ENCODE measurements at regions not wholly inside any gene's neighbourhood (a gene's known extent, or its start where the extent isn't known, plus 50 kb on each side); places are given as distances from the start of the nearest gene placed in this dataset.

GRCh38 chrX:9087271-9088040 is 53.5 kb upstream of the FAM9B start:
- no peaks in the 10 kb centered on the region for H3K27me3 ChIP-seq (ENCODE audit: control insufficient read depth in 1 of 2, insufficient read depth in 2 of 2, low read length in 2 of 2)
- no peak overlapping the region for H3K9ac ChIP-seq (ENCODE audit: low read length)

GRCh38 chrX:9088896-9089295 is 55.0 kb upstream of the FAM9B start:
- Histone ChIP-seq H3K27ac (ENCODE audit: low read depth, low read length) (no peak overlapping the region), H3K4me1 (ENCODE audit: insufficient read depth, low read length) (no peaks in the 10 kb centered on the region), H3K9ac (ENCODE audit: low read length) (no peak overlapping the region), H3K27me3 (ENCODE audit: control insufficient read depth in 1 of 2, insufficient read depth in 2 of 2, low read length in 2 of 2) (no peaks in the 10 kb centered on the region), H3K36me3 (ENCODE audit: insufficient read depth, low read length) (no peaks in the 10 kb centered on the region), H3K4me3 (ENCODE audit: low read depth in 1 of 2, low read length in 2 of 2) (no peak overlapping the region), H3K9me3 (ENCODE audit: low read length) (no peaks in the 10 kb centered on the region)

More at GRCh38 chrX:9087271-9088040, 53.5 kb upstream of the FAM9B start:
- no peak overlapping the region for H3K27ac ChIP-seq (ENCODE audit: low read depth, low read length)
- H3K4me1 ChIP-seq (ENCODE audit: insufficient read depth, low read length) = no peaks in the 10 kb centered on the region
- H3K9me3 ChIP-seq (ENCODE audit: low read length) = no peaks in the 10 kb centered on the region
- H3K36me3 ChIP-seq (ENCODE audit: insufficient read depth, low read length) = no peaks in the 10 kb centered on the region
- no peak overlapping the region for H3K4me3 ChIP-seq (ENCODE audit: low read depth in 1 of 2, low read length in 2 of 2)

DNA sequence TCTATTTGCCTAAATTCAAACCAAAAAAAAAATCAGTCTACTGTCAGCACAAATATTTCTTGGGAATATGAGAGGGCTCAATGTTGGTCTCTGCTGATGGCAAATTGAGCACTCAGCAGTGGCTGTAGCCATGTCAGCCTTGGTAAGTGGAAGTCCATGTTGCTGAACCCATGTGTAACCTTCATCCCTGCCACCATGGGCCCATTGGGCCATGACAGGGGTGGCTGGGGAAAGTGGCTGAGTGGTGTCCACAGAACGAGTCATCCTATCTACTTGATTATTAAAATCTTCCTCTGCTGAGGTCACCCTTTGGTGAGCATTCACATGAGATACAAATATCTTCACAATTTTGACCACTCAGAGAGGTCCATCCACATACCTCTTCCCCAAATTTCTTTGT is 56.8 kb upstream of the FAM9B start:
- no peaks in the 10 kb centered on the region for H3K27me3 ChIP-seq (ENCODE audit: control insufficient read depth in 1 of 2, insufficient read depth in 2 of 2, low read length in 2 of 2)
- no peaks in the 10 kb centered on the region for H3K36me3 ChIP-seq (ENCODE audit: insufficient read depth, low read length)
- H3K9ac ChIP-seq (ENCODE audit: low read length) = no peak overlapping the region
- H3K4me3 ChIP-seq (ENCODE audit: low read depth in 1 of 2, low read length in 2 of 2) = no peak overlapping the region
- H3K9me3 ChIP-seq (ENCODE audit: low read length) = no peaks in the 10 kb centered on the region
- no peaks in the 10 kb centered on the region for H3K4me1 ChIP-seq (ENCODE audit: insufficient read depth, low read length)
- no peak overlapping the region for H3K27ac ChIP-seq (ENCODE audit: low read depth, low read length)

GRCh38 chrX:9091258-9091657 is 57.3 kb upstream of the FAM9B start:
- Histone ChIP-seq H3K9ac (ENCODE audit: low read length) (no peak overlapping the region), H3K4me1 (ENCODE audit: insufficient read depth, low read length) (no peaks in the 10 kb centered on the region), H3K36me3 (ENCODE audit: insufficient read depth, low read length) (no peaks in the 10 kb centered on the region), H3K27me3 (ENCODE audit: control insufficient read depth in 1 of 2, insufficient read depth in 2 of 2, low read length in 2 of 2) (no peaks in the 10 kb centered on the region), H3K9me3 (ENCODE audit: low read length) (no peaks in the 10 kb centered on the region), H3K4me3 (ENCODE audit: low read depth in 1 of 2, low read length in 2 of 2) (no peak overlapping the region), H3K27ac (ENCODE audit: low read depth, low read length) (no peak overlapping the region)

- no peak overlapping the region for H3K9ac ChIP-seq (ENCODE audit: low read length)
- H3K9me3 ChIP-seq (ENCODE audit: low read length) = no peaks in the 10 kb centered on the region
- no peak overlapping the region for H3K4me3 ChIP-seq (ENCODE audit: low read depth in 1 of 2, low read length in 2 of 2)
- H3K36me3 ChIP-seq (ENCODE audit: insufficient read depth, low read length) = no peaks in the 10 kb centered on the region
- peaks cover 2% of the 10 kb centered on the region for H3K4me1 ChIP-seq (ENCODE audit: insufficient read depth, low read length)
- no peak overlapping the region for H3K27ac ChIP-seq (ENCODE audit: low read depth, low read length)
- no peaks in the 10 kb centered on the region for H3K27me3 ChIP-seq (ENCODE audit: control insufficient read depth in 1 of 2, insufficient read depth in 2 of 2, low read length in 2 of 2)
Observed at GRCh38 chrX:9102956-9103355, 69.0 kb upstream of the FAM9B start.

GRCh38 chrX:9108054-9108453 is 74.1 kb upstream of the FAM9B start:
- H3K36me3 ChIP-seq (ENCODE audit: insufficient read depth, low read length) = no peaks in the 10 kb centered on the region
- peaks cover 4% of the 10 kb centered on the region for H3K4me1 ChIP-seq (ENCODE audit: insufficient read depth, low read length)
- no peaks in the 10 kb centered on the region for H3K27me3 ChIP-seq (ENCODE audit: control insufficient read depth in 1 of 2, insufficient read depth in 2 of 2, low read length in 2 of 2)
- H3K9ac ChIP-seq (ENCODE audit: low read length) = no peak overlapping the region
- H3K4me3 ChIP-seq (ENCODE audit: low read depth in 1 of 2, low read length in 2 of 2) = no peak overlapping the region
- no peak overlapping the region for H3K27ac ChIP-seq (ENCODE audit: low read depth, low read length)
- H3K9me3 ChIP-seq (ENCODE audit: low read length) = no peaks in the 10 kb centered on the region

DNA sequence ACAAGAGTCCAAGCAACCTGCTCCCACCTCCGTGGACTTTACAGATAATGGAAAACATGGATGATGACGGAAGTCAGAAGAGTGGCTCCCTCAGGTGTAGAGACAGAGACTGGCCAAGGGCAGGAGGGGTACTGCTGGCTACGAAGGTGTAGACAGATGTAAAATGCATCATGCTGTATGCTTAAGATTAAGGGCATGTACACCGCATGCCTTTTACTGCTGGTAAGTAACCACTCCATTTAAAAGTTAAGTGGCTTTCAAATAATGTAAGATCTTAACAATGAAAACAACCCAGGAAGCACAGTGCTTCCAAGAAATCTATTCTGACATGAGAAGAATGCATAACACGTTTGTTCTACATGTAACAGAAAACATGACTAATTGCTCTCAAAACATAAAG is 76.9 kb upstream of the FAM9B start:
- H3K27me3 ChIP-seq (ENCODE audit: control insufficient read depth in 1 of 2, insufficient read depth in 2 of 2, low read length in 2 of 2) = no peaks in the 10 kb centered on the region

GRCh38 chrX:9114245-9114644 is 80.3 kb upstream of the FAM9B start:
- no peaks in the 10 kb centered on the region for H3K36me3 ChIP-seq (ENCODE audit: insufficient read depth, low read length)
- H3K9me3 ChIP-seq (ENCODE audit: low read length) = no peaks in the 10 kb centered on the region
- no peak overlapping the region for H3K4me3 ChIP-seq (ENCODE audit: low read depth in 1 of 2, low read length in 2 of 2)
- H3K4me1 ChIP-seq (ENCODE audit: insufficient read depth, low read length) = no peaks in the 10 kb centered on the region
- H3K27me3 ChIP-seq (ENCODE audit: control insufficient read depth in 1 of 2, insufficient read depth in 2 of 2, low read length in 2 of 2) = no peaks in the 10 kb centered on the region
- H3K27ac ChIP-seq (ENCODE audit: low read depth, low read length) = no peak overlapping the region
- H3K9ac ChIP-seq (ENCODE audit: low read length) = no peak overlapping the region

More for the DNA sequence above, 76.9 kb upstream of the FAM9B start:
- Histone ChIP-seq H3K36me3 (ENCODE audit: insufficient read depth, low read length) (no peaks in the 10 kb centered on the region), H3K4me1 (ENCODE audit: insufficient read depth, low read length) (peaks cover 4% of the 10 kb centered on the region), H3K4me3 (ENCODE audit: low read depth in 1 of 2, low read length in 2 of 2) (no peak overlapping the region), H3K9ac (ENCODE audit: low read length) (no peak overlapping the region), H3K27ac (ENCODE audit: low read depth, low read length) (no peak overlapping the region), H3K9me3 (ENCODE audit: low read length) (no peaks in the 10 kb centered on the region)

- H3K4me3 ChIP-seq (ENCODE audit: low read depth in 1 of 2, low read length in 2 of 2) = no peak overlapping the region
- H3K9ac ChIP-seq (ENCODE audit: low read length) = no peak overlapping the region
- H3K27me3 ChIP-seq (ENCODE audit: control insufficient read depth in 1 of 2, insufficient read depth in 2 of 2, low read length in 2 of 2) = no peaks in the 10 kb centered on the region
- no peaks in the 10 kb centered on the region for H3K4me1 ChIP-seq (ENCODE audit: insufficient read depth, low read length)
- H3K27ac ChIP-seq (ENCODE audit: low read depth, low read length) = no peak overlapping the region
- no peaks in the 10 kb centered on the region for H3K36me3 ChIP-seq (ENCODE audit: insufficient read depth, low read length)
- H3K9me3 ChIP-seq (ENCODE audit: low read length) = no peaks in the 10 kb centered on the region
Observed at GRCh38 chrX:9117851-9118250, 83.9 kb upstream of the FAM9B start.

- Histone ChIP-seq H3K9me3 (ENCODE audit: low read length) (no peaks in the 10 kb centered on the region), H3K4me1 (ENCODE audit: insufficient read depth, low read length) (no peaks in the 10 kb centered on the region), H3K27me3 (ENCODE audit: control insufficient read depth in 1 of 2, insufficient read depth in 2 of 2, low read length in 2 of 2) (no peaks in the 10 kb centered on the region), H3K36me3 (ENCODE audit: insufficient read depth, low read length) (no peaks in the 10 kb centered on the region), H3K4me3 (ENCODE audit: low read depth in 1 of 2, low read length in 2 of 2) (no peak overlapping the region), H3K9ac (ENCODE audit: low read length) (no peak overlapping the region), H3K27ac (ENCODE audit: low read depth, low read length) (no peak overlapping the region)
Observed at GRCh38 chrX:9122519-9123245, 88.8 kb upstream of the FAM9B start.

- Histone ChIP-seq H3K27ac (ENCODE audit: low read depth, low read length) (no peak overlapping the region), H3K9ac (ENCODE audit: low read length) (no peak overlapping the region), H3K4me1 (ENCODE audit: insufficient read depth, low read length) (no peaks in the 10 kb centered on the region), H3K9me3 (ENCODE audit: low read length) (no peaks in the 10 kb centered on the region), H3K27me3 (ENCODE audit: control insufficient read depth in 1 of 2, insufficient read depth in 2 of 2, low read length in 2 of 2) (no peaks in the 10 kb centered on the region), H3K36me3 (ENCODE audit: insufficient read depth, low read length) (no peaks in the 10 kb centered on the region), H3K4me3 (ENCODE audit: low read depth in 1 of 2, low read length in 2 of 2) (no peak overlapping the region)
Observed at GRCh38 chrX:9127986-9128385, 94.1 kb upstream of the FAM9B start.

GRCh38 chrX:9130031-9130430 is 96.1 kb upstream of the FAM9B start:
- Histone ChIP-seq H3K27ac (ENCODE audit: low read depth, low read length) (no peak overlapping the region), H3K27me3 (ENCODE audit: control insufficient read depth in 1 of 2, insufficient read depth in 2 of 2, low read length in 2 of 2) (no peaks in the 10 kb centered on the region), H3K9me3 (ENCODE audit: low read length) (no peaks in the 10 kb centered on the region), H3K4me3 (ENCODE audit: low read depth in 1 of 2, low read length in 2 of 2) (no peak overlapping the region), H3K9ac (ENCODE audit: low read length) (no peak overlapping the region), H3K4me1 (ENCODE audit: insufficient read depth, low read length) (no peaks in the 10 kb centered on the region), H3K36me3 (ENCODE audit: insufficient read depth, low read length) (no peaks in the 10 kb centered on the region)

Measured in muscle layer of colon (tissue), 2 donors.